C4-2B (cell line): ENCODE measurements at regions not wholly inside any gene's neighbourhood (a gene's known extent, or its start where the extent isn't known, plus 50 kb on each side); places are given as distances from the start of the nearest gene placed in this dataset.
"Not testable (repeated sequence)": the region's sequence is repeated elsewhere in the genome, so short reads cannot be mapped to it uniquely, and the experiment has no call there.

Source experiments
- H3K27ac ChIP-seq: fragments of 450-650 bp; 2 replicates; pipeline ENCODE4 v1.5.1; 2017
- ZFX ChIP-seq: fragments of 450-650 bp; IDR thresholded peaks from 2 replicates; pipeline ENCODE4 v1.6.1; 2017
- TF ChIP-seq, protein P1 (sequence below): fragments of 450-650 bp; conservative IDR thresholded peaks from 2 replicates; pipeline ENCODE4 v1.5.1; 2017; ENCODE audit warnings: mild to moderate bottlenecking

- H3K27ac ChIP-seq = no peak overlapping the region
- no peak for TF ChIP-seq ZFX
- TF ChIP-seq, protein P1, sequence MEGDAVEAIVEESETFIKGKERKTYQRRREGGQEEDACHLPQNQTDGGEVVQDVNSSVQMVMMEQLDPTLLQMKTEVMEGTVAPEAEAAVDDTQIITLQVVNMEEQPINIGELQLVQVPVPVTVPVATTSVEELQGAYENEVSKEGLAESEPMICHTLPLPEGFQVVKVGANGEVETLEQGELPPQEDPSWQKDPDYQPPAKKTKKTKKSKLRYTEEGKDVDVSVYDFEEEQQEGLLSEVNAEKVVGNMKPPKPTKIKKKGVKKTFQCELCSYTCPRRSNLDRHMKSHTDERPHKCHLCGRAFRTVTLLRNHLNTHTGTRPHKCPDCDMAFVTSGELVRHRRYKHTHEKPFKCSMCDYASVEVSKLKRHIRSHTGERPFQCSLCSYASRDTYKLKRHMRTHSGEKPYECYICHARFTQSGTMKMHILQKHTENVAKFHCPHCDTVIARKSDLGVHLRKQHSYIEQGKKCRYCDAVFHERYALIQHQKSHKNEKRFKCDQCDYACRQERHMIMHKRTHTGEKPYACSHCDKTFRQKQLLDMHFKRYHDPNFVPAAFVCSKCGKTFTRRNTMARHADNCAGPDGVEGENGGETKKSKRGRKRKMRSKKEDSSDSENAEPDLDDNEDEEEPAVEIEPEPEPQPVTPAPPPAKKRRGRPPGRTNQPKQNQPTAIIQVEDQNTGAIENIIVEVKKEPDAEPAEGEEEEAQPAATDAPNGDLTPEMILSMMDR = no peak
Observed at GRCh38 chr22:49704345-49705215, 123.1 kb downstream of the BRD1 start.

GRCh38 chr22:49703990-49704344 lies 123.7 kb downstream of the BRD1 start:
- TF ChIP-seq ZFX = no peak
- TF ChIP-seq, protein P1 = no peak

DNA sequence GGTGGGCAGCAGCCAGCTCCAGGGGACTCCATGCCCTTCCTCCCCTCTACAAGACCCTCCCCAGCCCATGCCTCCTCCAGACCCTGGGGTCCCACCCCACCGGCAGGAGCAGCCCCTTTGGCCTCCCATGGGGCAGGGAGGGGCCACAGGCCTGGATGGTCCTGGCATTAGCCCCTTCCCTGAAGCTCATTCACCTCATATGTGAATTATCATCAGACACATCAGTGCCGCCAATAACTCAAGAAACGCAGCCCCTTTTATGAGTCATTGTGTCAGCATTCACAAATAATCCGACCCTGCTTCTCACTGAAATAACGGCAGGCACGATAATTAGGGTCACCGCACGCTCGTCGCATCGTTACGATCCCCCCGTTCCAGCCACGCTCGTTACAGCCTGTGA lies 124.2 kb downstream of the BRD1 start:
- no peak overlapping the region for H3K27ac ChIP-seq
- TF ChIP-seq, protein P1 = no peak
- no peak for TF ChIP-seq ZFX

More at GRCh38 chr22:49703990-49704344, 123.7 kb downstream of the BRD1 start:
- H3K27ac ChIP-seq = no peak overlapping the region

GRCh38 chr22:49702068-49702397 lies 125.6 kb downstream of the BRD1 start:
- TF ChIP-seq ZFX = no peak
- TF ChIP-seq, protein P1 = no peak; the same call in 1 of the 2 replicates
- no peak overlapping the region for H3K27ac ChIP-seq

DNA sequence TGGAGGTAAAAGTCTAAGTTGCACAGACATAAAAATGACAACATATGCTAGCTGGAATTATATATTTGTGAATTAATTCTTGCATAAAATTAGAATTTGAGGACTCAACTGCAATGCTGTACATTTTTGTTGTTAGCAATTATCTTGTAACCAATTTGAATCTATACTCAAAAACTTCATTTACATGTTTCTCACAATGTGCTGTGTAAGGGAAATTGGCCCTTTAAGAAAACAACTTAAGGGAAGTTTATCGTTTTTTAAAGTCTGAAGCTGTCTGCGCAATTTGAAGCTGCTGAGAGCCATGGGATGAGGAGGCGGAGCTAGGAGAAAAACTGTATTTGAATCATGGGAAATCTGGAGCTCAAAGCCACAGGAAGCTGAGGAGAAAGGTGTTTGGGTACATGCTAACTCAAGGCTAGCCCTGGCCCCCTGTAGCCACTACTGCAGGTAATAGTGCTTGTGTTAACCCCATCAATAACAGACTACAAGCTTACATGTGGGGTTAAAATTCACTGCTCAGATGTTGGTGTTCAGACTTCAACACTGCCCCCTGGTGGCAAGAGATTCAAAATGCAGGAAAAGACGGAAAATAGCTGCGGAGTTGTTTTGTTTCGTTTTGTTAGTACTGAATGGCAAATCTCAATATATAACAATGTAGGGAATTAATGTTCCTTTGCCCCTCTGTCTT lies 126.1 kb downstream of the BRD1 start:
- no peak overlapping the region for H3K27ac ChIP-seq
- TF ChIP-seq, protein P1 = peak; percentile 77
- no peak for TF ChIP-seq ZFX

- H3K27ac ChIP-seq = no peak overlapping the region
- TF ChIP-seq, protein P1 = no peak
- no peak for TF ChIP-seq ZFX
Observed at GRCh38 chr22:49699928-49700498, 127.7 kb downstream of the BRD1 start.

- no peak for TF ChIP-seq ZFX
- TF ChIP-seq, protein P1 = no peak
Observed at GRCh38 chr22:49699476-49699875, 128.2 kb downstream of the BRD1 start.

DNA sequence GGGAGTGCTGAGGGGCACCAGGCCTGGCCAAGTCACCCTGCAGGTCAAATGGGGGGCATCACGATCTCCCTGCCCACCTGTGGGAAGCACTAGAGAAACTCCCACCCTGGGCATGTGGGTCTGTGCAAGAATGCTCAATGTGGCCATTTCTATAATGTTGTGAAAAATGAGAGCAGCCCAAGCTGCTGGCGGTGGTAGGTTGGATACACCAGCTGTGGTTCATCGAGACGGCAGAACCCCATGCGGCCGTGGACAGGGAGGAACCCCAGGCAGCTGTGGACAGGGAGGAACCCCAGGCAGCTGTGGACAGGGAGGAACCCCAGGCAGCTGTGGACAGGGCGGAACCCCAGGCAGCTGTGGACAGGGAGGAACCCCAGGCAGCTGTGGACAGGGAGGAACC lies 129.1 kb downstream of the BRD1 start:
- not testable (repeated sequence) for H3K27ac ChIP-seq

More at GRCh38 chr22:49699476-49699875, 128.2 kb downstream of the BRD1 start:
- H3K27ac ChIP-seq = no peak overlapping the region
